ENCODE measurements at regions not wholly inside any gene's neighbourhood (a gene's known extent, or its start where the extent isn't known, plus 50 kb on each side); places are given as distances from the start of the nearest gene placed in this dataset.

GRCh38 chr12:87775784-87776183, 253.4 kb downstream of the C12orf50 start:
- DNase-seq (ENCODE audit: extremely low spot score), result no peak
- ChIA-PET CTCF (no interaction called here), POLR2A (no interaction called here)
- TF ChIP-seq L3MBTL2 (conservative IDR thresholded peaks at IDR 0.05), result no peak
- TF ChIP-seq SUZ12 (IDR thresholded peaks at IDR 0.05), result no peak
- TF ChIP-seq NFRKB (IDR thresholded peaks at IDR 0.05), result no peak
- no peak for TF ChIP-seq CTBP1 (IDR thresholded peaks at IDR 0.05; ENCODE audit: borderline replicate concordance)
- no peak for TF ChIP-seq ELF4 (IDR thresholded peaks at IDR 0.05)
- TF ChIP-seq SP1 (IDR thresholded peaks at IDR 0.05), result no peak
- TF ChIP-seq BHLHE40 (IDR thresholded peaks at IDR 0.05; ENCODE audit: borderline replicate concordance), result no peak
- no peak for TF ChIP-seq ZNF384 (IDR thresholded peaks at IDR 0.05)
- no peak for TF ChIP-seq FOXA1 (IDR thresholded peaks at IDR 0.05)
- no peak for TF ChIP-seq HDGF (IDR thresholded peaks at IDR 0.05; ENCODE audit: borderline replicate concordance)
- no peak for TF ChIP-seq FOXM1 (IDR thresholded peaks at IDR 0.05; ENCODE audit: borderline replicate concordance)
- TF ChIP-seq FOXK2 (IDR thresholded peaks at IDR 0.05), result no peak
- TF ChIP-seq TARDBP (IDR thresholded peaks at IDR 0.05), result no peak
- TF ChIP-seq ARNT (IDR thresholded peaks at IDR 0.05), result no peak
- TF ChIP-seq PKNOX1 (IDR thresholded peaks at IDR 0.05), result no peak

- ChIA-PET CTCF (no interaction called here), POLR2A (no interaction called here)
- no peak for TF ChIP-seq ZNF384 (IDR thresholded peaks at IDR 0.05)
- no peak for TF ChIP-seq SUZ12 (IDR thresholded peaks at IDR 0.05)
- no peak for TF ChIP-seq FOXK2 (IDR thresholded peaks at IDR 0.05)
- no peak for DNase-seq (ENCODE audit: extremely low spot score)
Measured at GRCh38 chr12:87775051-87775450, 254.2 kb downstream of the C12orf50 start.

GRCh38 chr12:87772401-87772800, 256.8 kb downstream of the C12orf50 start:
- TF ChIP-seq ZNF384 (IDR thresholded peaks at IDR 0.05), result no peak
- TF ChIP-seq FOXK2 (IDR thresholded peaks at IDR 0.05), result no peak
- TF ChIP-seq ARNT (IDR thresholded peaks at IDR 0.05), result no peak
- TF ChIP-seq NFRKB (IDR thresholded peaks at IDR 0.05), result no peak
- TF ChIP-seq HDGF (IDR thresholded peaks at IDR 0.05; ENCODE audit: borderline replicate concordance), result no peak
- no peak for TF ChIP-seq ELF4 (IDR thresholded peaks at IDR 0.05)
- TF ChIP-seq TARDBP (IDR thresholded peaks at IDR 0.05), result no peak
- DNase-seq (ENCODE audit: extremely low spot score), result no peak
- ChIA-PET CTCF (no interaction called here), POLR2A (no interaction called here)

- ChIA-PET POLR2A (no interaction called here), CTCF (no interaction called here)
- DNase-seq (ENCODE audit: extremely low spot score), result no peak
- no peak for TF ChIP-seq SP1 (IDR thresholded peaks at IDR 0.05)
- TF ChIP-seq PKNOX1 (IDR thresholded peaks at IDR 0.05), result no peak
- TF ChIP-seq CTBP1 (IDR thresholded peaks at IDR 0.05; ENCODE audit: borderline replicate concordance), result no peak
- no peak for TF ChIP-seq FOXM1 (IDR thresholded peaks at IDR 0.05; ENCODE audit: borderline replicate concordance)
Measured at GRCh38 chr12:87768501-87769287, 260.5 kb downstream of the C12orf50 start.

GRCh38 chr12:87766044-87766443, 263.2 kb downstream of the C12orf50 start:
- TF ChIP-seq SP1 (IDR thresholded peaks at IDR 0.05) (no peak), BHLHE40 (IDR thresholded peaks at IDR 0.05; ENCODE audit: borderline replicate concordance) (no peak), ELF4 (IDR thresholded peaks at IDR 0.05) (no peak), LEF1 (IDR thresholded peaks at IDR 0.05; ENCODE audit: borderline replicate concordance) (no peak), ZNF384 (IDR thresholded peaks at IDR 0.05) (no peak), TARDBP (IDR thresholded peaks at IDR 0.05) (no peak), FOXM1 (IDR thresholded peaks at IDR 0.05; ENCODE audit: borderline replicate concordance) (no peak), PKNOX1 (IDR thresholded peaks at IDR 0.05) (no peak), FOXK2 (IDR thresholded peaks at IDR 0.05) (no peak), ARNT (IDR thresholded peaks at IDR 0.05) (no peak), NFRKB (IDR thresholded peaks at IDR 0.05) (no peak)
- CTCF ChIA-PET, result no interaction called here
- DNase-seq (ENCODE audit: extremely low spot score), result no peak
- POLR2A ChIA-PET, result no interaction called here

GRCh38 chr12:87760943-87761342, 268.3 kb downstream of the C12orf50 start:
- ChIA-PET CTCF (no interaction called here), POLR2A (no interaction called here)
- DNase-seq (ENCODE audit: extremely low spot score), result no peak
- no peak for TF ChIP-seq NFRKB (IDR thresholded peaks at IDR 0.05)
- no peak for TF ChIP-seq FOXK2 (IDR thresholded peaks at IDR 0.05)
- no peak for TF ChIP-seq FOXM1 (IDR thresholded peaks at IDR 0.05; ENCODE audit: borderline replicate concordance)
- TF ChIP-seq FOXA1 (IDR thresholded peaks at IDR 0.05), result no peak

- ChIA-PET CTCF (no interaction called here), POLR2A (no interaction called here)
- TF ChIP-seq HDGF (IDR thresholded peaks at IDR 0.05; ENCODE audit: borderline replicate concordance), result no peak
- no peak for TF ChIP-seq FOXK2 (IDR thresholded peaks at IDR 0.05)
- no peak for TF ChIP-seq ELF4 (IDR thresholded peaks at IDR 0.05)
- no peak for TF ChIP-seq L3MBTL2 (conservative IDR thresholded peaks at IDR 0.05)
- TF ChIP-seq CTBP1 (IDR thresholded peaks at IDR 0.05; ENCODE audit: borderline replicate concordance), result no peak
- no peak for TF ChIP-seq FOXM1 (IDR thresholded peaks at IDR 0.05; ENCODE audit: borderline replicate concordance)
- no peak for TF ChIP-seq PKNOX1 (IDR thresholded peaks at IDR 0.05)
- no peak for TF ChIP-seq NFRKB (IDR thresholded peaks at IDR 0.05)
- DNase-seq (ENCODE audit: extremely low spot score), result no peak
Measured at GRCh38 chr12:87758271-87758670, 270.9 kb downstream of the C12orf50 start.

Data from HEK293T (cell line).